HL-60 (cell line): ENCODE measurements at regions not wholly inside any gene's neighbourhood (a gene's known extent, or its start where the extent isn't known, plus 50 kb on each side); places are given as distances from the start of the nearest gene placed in this dataset.
"Not testable (repeated sequence)": the region's sequence is repeated elsewhere in the genome, so short reads cannot be mapped to it uniquely, and the experiment has no call there.

Experiments used
- DNase-seq, 2 experiments: peaks; one replicate each; pipeline ENCODE4 v3.0.0-alpha.2; 2010 to 2020; ENCODE audit warnings: low read depth in 1 of 2, low spot score in 1 of 2
- H3K27ac ChIP-seq: fragments of 250-450 bp; sonication (Bioruptor Pico); replicated peaks from 2 replicates; pipeline ENCODE4 v1.5.1; 2020; ENCODE audit warnings: mild to moderate bottlenecking, moderate library complexity
- H3K27me3 ChIP-seq: fragments of 250-450 bp; sonication (Bioruptor Pico); 2 replicates; pipeline ENCODE4 v1.5.1; 2021; ENCODE audit warnings: mild to moderate bottlenecking, moderate library complexity; ENCODE audit not compliant: insufficient read depth, poor library complexity, severe bottlenecking
- H3K4me3 ChIP-seq: replicated peaks from 2 replicates; pipeline ENCODE4 v1.5.1; 2011; ENCODE audit warnings: mild to moderate bottlenecking, control low read depth, low read length; ENCODE audit not compliant: insufficient read depth
- GABPA ChIP-seq: IDR thresholded peaks from 2 replicates; pipeline ENCODE4 v1.6.1; 2012; ENCODE audit warnings: low read depth
- POLR2AphosphoS5 ChIP-seq: IDR thresholded peaks from 2 replicates; pipeline ENCODE4 v1.6.1; 2012; ENCODE audit warnings: low read depth
- SPI1 ChIP-seq: IDR thresholded peaks from 2 replicates; pipeline ENCODE4 v1.6.1; 2012; ENCODE audit warnings: low read depth, mild to moderate bottlenecking, borderline replicate concordance
- TF ChIP-seq, protein P1 (sequence below): IDR thresholded peaks from 2 replicates; pipeline ENCODE4 v1.6.1; 2012; ENCODE audit warnings: low read depth; ENCODE audit not compliant: insufficient replicate concordance
- TF ChIP-seq, protein P2 (sequence below): IDR thresholded peaks from one replicate; pipeline ENCODE4 v1.5.1; 2011; ENCODE audit warnings: low read length, control low read depth, inconsistent platforms; ENCODE audit not compliant: insufficient read depth

DNA sequence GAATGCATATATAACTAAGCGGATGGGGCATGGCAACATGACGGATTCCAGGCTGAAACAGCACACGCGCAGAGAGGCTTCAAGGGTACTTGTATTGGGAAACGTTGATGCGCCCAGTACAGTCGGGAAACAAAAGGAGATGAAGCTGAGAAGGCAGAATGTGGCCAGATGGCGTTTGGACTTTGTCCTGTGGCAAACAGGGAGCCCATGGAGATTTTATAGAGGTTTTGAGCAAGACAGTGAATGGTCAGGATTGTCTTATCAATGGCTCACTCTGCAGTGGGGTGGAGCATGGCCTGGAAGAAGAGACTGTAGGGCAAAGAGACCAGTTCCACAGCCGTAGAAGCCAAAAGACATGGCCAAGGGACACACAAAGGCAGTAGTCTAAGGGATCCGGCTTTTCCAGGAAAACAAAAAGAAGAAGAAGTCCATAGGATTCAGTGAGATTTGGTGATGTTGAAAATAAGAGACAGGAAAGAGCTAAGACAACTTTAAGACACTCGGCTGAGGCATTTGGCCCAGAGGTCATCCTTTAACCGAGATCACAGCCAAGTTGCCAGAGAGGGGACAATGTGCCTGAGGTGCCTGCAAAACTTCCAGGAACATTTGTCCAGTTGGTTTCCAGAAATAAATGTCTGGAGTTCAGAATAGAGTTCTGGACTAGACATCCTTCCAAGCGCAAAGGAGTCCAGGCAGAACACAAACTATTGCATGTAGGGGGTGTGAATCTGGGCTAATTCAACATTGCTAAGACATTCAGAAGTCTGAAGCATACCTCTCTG is 123.0 kb upstream of the RREB1 start:
- no peak for TF ChIP-seq SPI1
- no peak for DNase-seq
- Histone ChIP-seq H3K27ac (no peak overlapping the region), H3K27me3 (no peaks in the 10 kb centered on the region), H3K4me3 (no peak overlapping the region)

DNA sequence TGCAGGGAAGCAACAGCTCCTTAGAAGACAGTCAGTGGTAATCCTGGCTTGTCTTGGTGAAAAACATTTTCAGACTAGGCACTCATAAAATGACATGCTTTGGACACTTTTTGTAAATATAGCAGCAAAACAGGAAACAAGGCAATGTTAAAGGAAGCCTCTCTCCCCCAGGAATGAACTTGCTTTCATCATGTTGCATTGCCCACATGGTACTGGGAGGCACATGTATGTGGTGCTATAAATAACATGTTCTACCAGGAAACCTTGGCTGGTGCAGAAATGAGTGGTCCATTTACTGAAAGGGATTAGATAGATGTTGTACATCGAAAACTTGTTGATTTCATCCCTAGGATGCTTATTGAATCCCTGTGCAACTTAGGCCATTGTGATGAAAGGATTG is 121.4 kb upstream of the RREB1 start:
- H3K4me3 ChIP-seq = no peak overlapping the region
- TF ChIP-seq, protein P1, sequence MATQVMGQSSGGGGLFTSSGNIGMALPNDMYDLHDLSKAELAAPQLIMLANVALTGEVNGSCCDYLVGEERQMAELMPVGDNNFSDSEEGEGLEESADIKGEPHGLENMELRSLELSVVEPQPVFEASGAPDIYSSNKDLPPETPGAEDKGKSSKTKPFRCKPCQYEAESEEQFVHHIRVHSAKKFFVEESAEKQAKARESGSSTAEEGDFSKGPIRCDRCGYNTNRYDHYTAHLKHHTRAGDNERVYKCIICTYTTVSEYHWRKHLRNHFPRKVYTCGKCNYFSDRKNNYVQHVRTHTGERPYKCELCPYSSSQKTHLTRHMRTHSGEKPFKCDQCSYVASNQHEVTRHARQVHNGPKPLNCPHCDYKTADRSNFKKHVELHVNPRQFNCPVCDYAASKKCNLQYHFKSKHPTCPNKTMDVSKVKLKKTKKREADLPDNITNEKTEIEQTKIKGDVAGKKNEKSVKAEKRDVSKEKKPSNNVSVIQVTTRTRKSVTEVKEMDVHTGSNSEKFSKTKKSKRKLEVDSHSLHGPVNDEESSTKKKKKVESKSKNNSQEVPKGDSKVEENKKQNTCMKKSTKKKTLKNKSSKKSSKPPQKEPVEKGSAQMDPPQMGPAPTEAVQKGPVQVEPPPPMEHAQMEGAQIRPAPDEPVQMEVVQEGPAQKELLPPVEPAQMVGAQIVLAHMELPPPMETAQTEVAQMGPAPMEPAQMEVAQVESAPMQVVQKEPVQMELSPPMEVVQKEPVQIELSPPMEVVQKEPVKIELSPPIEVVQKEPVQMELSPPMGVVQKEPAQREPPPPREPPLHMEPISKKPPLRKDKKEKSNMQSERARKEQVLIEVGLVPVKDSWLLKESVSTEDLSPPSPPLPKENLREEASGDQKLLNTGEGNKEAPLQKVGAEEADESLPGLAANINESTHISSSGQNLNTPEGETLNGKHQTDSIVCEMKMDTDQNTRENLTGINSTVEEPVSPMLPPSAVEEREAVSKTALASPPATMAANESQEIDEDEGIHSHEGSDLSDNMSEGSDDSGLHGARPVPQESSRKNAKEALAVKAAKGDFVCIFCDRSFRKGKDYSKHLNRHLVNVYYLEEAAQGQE = no peak
- TF ChIP-seq SPI1 (no peak), POLR2AphosphoS5 (no peak), GABPA (no peak)
- TF ChIP-seq, protein P2, sequence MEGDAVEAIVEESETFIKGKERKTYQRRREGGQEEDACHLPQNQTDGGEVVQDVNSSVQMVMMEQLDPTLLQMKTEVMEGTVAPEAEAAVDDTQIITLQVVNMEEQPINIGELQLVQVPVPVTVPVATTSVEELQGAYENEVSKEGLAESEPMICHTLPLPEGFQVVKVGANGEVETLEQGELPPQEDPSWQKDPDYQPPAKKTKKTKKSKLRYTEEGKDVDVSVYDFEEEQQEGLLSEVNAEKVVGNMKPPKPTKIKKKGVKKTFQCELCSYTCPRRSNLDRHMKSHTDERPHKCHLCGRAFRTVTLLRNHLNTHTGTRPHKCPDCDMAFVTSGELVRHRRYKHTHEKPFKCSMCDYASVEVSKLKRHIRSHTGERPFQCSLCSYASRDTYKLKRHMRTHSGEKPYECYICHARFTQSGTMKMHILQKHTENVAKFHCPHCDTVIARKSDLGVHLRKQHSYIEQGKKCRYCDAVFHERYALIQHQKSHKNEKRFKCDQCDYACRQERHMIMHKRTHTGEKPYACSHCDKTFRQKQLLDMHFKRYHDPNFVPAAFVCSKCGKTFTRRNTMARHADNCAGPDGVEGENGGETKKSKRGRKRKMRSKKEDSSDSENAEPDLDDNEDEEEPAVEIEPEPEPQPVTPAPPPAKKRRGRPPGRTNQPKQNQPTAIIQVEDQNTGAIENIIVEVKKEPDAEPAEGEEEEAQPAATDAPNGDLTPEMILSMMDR = no peak
- no peaks in the 10 kb centered on the region for H3K27me3 ChIP-seq
- H3K27ac ChIP-seq = no peak overlapping the region
- no peak for DNase-seq

DNA sequence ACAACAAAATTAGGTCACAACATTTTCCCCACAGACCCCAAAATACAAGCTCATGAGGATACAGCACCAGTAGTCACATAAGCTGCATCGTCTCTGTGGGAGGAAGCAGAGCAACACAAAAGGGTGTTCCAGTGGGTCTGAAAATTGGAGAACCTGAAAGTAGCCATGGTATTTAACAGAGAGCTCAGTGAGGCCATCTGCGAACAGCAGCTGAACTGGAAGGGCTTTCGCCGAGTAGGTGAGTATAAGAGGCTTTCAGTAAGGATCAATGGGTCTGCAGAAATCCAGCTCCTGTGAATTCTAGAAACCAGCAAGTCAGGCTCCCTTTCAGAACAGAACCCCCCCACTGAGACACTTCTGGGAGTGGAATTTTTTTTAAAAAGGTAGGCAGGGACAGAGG is 120.0 kb upstream of the RREB1 start:
- Histone ChIP-seq H3K27me3 (no peaks in the 10 kb centered on the region), H3K4me3 (no peak overlapping the region), H3K27ac (no peak overlapping the region)
- TF ChIP-seq SPI1 (no peak), POLR2AphosphoS5 (no peak), GABPA (no peak)
- TF ChIP-seq, protein P2 = no peak
- TF ChIP-seq, protein P1 = no peak
- DNase-seq = no peak

DNA sequence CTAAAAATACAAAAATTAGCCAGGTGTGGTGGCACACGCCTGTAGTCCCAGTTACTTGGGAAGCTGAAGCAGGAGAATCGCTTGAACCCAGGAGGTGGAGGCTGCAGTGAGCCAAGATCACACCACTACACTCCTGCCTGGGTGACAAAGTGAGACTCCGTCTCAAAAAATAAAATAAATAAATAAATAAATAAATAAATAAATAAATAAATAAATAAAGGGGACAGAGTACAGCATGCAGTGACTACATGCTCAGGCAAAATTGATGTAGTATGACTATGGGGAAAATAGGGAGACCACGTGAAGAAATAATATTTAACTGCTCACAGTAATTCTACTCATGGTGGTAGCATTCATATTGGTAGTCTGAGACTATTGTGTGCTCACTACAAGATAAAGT is 117.7 kb upstream of the RREB1 start:
- H3K27me3 ChIP-seq, H3K4me3 ChIP-seq, DNase-seq, H3K27ac ChIP-seq: not testable (repeated sequence)
